SKM-1 (cell line): ENCODE measurements at regions not wholly inside any gene's neighbourhood (a gene's known extent, or its start where the extent isn't known, plus 50 kb on each side); places are given as distances from the start of the nearest gene placed in this dataset.

Experiments used
- DNase-seq: peaks from one replicate; lab custom pipeline; 2025; ENCODE audit not compliant: unreplicated experiment; lab: John Stamatoyannopoulos, UW

- DNase-seq = no peak
These were observed 308.6 kb upstream of the ZFP64 start for GRCh38 chr20:52500157-52500556.

GRCh38 chr20:52497731-52498130 lies 306.2 kb upstream of the ZFP64 start:
- no peak for DNase-seq

GRCh38 chr20:52496191-52496590 lies 304.6 kb upstream of the ZFP64 start:
- DNase-seq = no peak

GRCh38 chr20:52494244-52494643 lies 302.7 kb upstream of the ZFP64 start:
- no peak for DNase-seq

DNA sequence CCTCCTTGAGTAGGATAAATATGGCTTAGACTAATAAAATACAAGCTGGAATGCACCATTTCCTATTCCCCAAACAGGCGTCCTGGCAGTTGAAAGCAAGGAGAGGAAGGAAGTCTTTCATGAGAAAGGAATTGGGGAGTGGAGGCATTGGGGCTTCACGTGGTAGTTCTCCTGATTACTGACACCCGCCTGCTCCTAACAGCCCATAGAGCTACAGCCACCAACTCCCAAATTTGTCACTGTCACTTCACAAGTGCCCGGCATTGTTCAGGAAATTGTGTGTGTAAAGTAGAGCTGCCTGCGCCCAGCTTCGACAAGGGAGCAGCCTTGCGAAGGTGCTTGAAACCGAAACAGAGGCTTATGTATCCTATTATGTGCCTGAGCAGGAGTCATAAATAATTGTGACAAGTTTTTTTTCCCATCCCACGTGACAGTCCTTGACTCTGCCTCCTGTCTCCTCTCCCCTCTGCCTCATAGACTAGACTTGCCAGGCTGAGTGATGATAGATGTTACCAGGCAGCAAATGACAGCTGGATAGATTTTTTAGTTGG lies 301.7 kb upstream of the ZFP64 start:
- DNase-seq = no peak

- no peak for DNase-seq
These were observed 299.3 kb upstream of the ZFP64 start for GRCh38 chr20:52490711-52491430.

- DNase-seq = no peak
These were observed 292.9 kb upstream of the ZFP64 start for GRCh38 chr20:52484438-52484837.

- DNase-seq = no peak
These were observed 291.8 kb upstream of the ZFP64 start for GRCh38 chr20:52483382-52483781.

DNA sequence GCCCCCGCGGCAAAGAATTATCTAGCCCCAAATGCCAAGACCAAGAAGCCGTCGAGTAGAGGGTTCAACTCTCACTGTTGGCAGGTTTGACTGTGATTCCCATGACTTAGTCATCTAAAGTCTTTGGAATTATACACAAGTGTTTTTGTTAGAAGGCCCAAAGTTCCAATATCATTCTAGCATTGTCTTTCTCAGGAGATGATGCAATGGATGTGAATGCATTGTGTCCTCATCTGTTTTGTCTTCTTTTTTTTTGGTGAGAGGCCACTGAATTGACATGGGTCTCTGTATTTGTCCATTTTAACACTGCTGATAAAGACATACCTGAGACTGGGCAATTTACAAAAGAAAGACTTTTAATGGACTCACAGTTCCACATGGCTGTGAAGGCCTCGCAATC lies 290.5 kb upstream of the ZFP64 start:
- no peak for DNase-seq

- no peak for DNase-seq
These were observed 289.9 kb upstream of the ZFP64 start for GRCh38 chr20:52481443-52481842.

GRCh38 chr20:52476074-52476750 lies 284.6 kb upstream of the ZFP64 start:
- DNase-seq = no peak

- DNase-seq = no peak
These were observed 281.6 kb upstream of the ZFP64 start for GRCh38 chr20:52473186-52473585.

GRCh38 chr20:52470561-52470960 lies 279.0 kb upstream of the ZFP64 start:
- no peak for DNase-seq

GRCh38 chr20:52469128-52469527 lies 277.5 kb upstream of the ZFP64 start:
- no peak for DNase-seq

DNA sequence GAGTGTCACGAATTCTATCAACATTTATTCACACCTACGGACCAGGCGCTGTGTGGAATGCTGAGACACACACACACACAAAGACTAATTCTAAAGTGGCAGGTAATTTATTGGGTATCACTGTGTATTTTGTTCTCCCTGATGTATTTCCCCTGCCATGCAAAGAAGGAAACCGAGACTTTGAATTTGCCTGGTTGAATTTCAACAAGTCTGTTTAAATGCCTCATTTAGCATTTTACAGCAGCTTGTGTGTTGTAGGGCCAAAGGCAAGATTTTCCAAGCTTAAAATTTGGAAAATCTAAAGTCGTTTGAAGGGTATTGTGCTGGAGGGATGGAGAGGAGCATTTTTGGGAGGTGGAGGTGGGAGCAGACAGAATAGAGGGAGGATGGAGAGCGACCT lies 274.4 kb upstream of the ZFP64 start:
- DNase-seq = no peak

- DNase-seq = no peak
These were observed 270.0 kb upstream of the ZFP64 start for GRCh38 chr20:52461582-52461981.

GRCh38 chr20:52459150-52459549 lies 267.6 kb upstream of the ZFP64 start:
- no peak for DNase-seq

- no peak for DNase-seq
These were observed 266.2 kb upstream of the ZFP64 start for GRCh38 chr20:52457826-52458225.

DNA sequence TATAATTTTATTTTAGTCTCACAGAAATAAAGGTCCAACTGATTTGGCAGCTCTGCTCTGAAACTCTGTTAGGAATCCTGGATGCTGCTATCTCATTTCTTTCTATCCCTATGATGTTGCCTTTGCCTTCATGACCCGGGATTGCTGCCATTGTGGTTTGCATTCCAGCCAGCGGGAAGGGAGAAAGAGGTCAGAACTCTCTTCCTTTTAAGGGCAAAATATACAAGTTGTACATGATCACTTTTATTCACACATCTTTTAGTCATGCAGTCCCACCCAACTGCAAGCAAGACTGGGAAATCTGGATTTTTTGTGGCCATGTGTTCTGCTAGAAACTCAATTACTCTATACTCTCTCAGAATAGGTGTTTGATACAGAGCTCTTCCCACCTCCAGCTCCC lies 263.1 kb upstream of the ZFP64 start:
- no peak for DNase-seq

DNA sequence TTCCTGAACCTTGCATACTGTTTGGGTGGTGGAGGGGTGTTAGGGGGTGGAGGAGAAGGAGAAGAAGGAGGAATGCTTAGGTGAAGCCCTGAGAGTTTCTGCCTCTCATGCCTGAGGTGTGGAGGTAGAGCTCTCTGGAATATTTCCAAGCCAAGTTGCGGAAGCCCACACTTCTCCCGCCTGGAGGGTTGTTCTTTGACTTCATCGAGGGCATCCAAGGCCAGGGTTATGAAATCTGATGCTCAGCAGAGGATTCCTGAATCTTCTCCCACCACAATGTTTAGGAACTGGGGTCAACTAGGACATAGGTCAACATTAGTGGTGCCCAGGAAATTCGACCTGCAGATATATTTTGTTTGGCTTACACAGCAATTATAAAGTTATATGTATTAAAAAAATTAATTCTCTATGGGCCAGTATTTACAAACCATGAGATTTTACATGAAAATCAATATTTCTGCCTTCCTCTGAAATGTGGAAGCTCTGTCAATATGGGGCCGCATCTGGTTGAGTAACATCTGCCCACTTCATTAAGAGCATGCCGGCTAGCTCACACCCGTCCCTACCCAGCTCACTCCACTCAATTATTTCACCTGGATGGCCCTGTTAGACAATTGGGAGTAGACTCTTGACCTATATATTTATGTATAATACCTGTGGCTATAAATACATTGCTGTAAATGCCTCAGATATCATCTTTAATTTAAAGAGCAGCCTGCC lies 257.1 kb upstream of the ZFP64 start:
- DNase-seq = no peak

DNA sequence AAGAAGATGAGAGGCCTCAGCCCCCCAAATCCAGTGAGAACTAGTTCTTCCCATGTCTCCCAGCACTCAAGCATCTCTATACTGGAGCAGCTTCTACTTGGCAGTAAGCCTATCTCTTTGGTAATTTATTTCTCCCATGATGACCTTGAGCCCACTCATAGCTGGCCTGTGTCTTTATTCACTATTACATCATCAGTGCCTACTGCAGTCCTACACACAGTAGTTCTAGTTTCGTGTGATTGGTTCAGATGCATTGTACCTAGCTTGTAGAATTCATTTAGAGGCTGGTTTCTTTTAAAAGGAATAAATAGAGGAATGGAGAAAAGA lies 255.6 kb upstream of the ZFP64 start:
- DNase-seq = no peak
